HT1080 (cell line): ENCODE measurements at regions not wholly inside any gene's neighbourhood (a gene's known extent, or its start where the extent isn't known, plus 50 kb on each side); places are given as distances from the start of the nearest gene placed in this dataset. TPM values are rescaled to one million over a fixed set of nuclear protein-coding genes. Genes with fewer than 3 reads are reported as not detected.
"Not testable (repeated sequence)": the region's sequence is repeated elsewhere in the genome, so short reads cannot be mapped to it uniquely, and the experiment has no call there.

ENCODE experiments used
- DNase-seq: peaks from one replicate; pipeline ENCODE4 v3.0.0-alpha.2; 2015; ENCODE audit warnings: low read depth
- small RNA-seq: library from RNA; depleted of rRNA; stranded (forward); fragments of <200 nt; gene quantifications from one replicate; pipeline ENCODE3, GENCODE V24; 2014

GRCh38 chr4:184966051-184966691 is 52.1 kb upstream of the HELT start:
- not testable (repeated sequence) for DNase-seq

GRCh38 chr4:184967699-184968098 is 50.6 kb upstream of the HELT start:
- DNase-seq, result not testable (repeated sequence)

GRCh38 chr4:184968366-184968765 is 49.9 kb upstream of the HELT start:
- DNase-seq, result no peak

Small RNA genes lying in the stretch of these regions (small RNA-seq; reads per million reads assigned to genes)
- not detected for gene MIR4455
